H1 (cell line): ENCODE measurements at regions not wholly inside any gene's neighbourhood (a gene's known extent, or its start where the extent isn't known, plus 50 kb on each side); places are given as distances from the start of the nearest gene placed in this dataset.

ENCODE experiments used
- CTCF ChIA-PET: fragments of 300-600 bp; sonication (Branson Sonifier 250); formaldehyde crosslinking; loops from one replicate; lab custom pipeline; 2021; ENCODE audit not compliant: partially characterized antibody; lab: Charles Lee
- POLR2A ChIA-PET: fragments of 300-600 bp; sonication (Branson Sonifier 250); formaldehyde crosslinking; loops from one replicate; lab custom pipeline; 2021; ENCODE audit warnings: inconsistent platforms; ENCODE audit not compliant: partially characterized antibody; lab: Charles Lee
- DNase-seq, 2 experiments: peaks; one replicate each; pipeline versions ENCODE4 v3.0.0 to v3.0.0-alpha.2; 2010 to 2022; ENCODE audit warnings: low spot score in 2 of 2, low read depth in 1 of 2, mixed read lengths in 1 of 2
- FAIRE-seq: peaks from 2 replicates; lab custom pipeline; 2011; peaks lifted over from hg19 to GRCh38; lab: Jason Lieb, UNC
- H2AFZ ChIP-seq: 2 replicates; pipeline ENCODE4 v1.8.1; 2012; ENCODE audit warnings: low read length, inconsistent platforms
- H2AK5ac ChIP-seq: 2 replicates; pipeline ENCODE4 v1.6.1; 2013; ENCODE audit warnings: low read depth, low read length
- H2BK120ac ChIP-seq: replicated peaks from 2 replicates; pipeline ENCODE3; 2013; ENCODE audit warnings: low read depth, low read length, inconsistent platforms
- H2BK12ac ChIP-seq: 2 replicates; pipeline ENCODE4 v1.6.1; 2013; ENCODE audit warnings: low read depth, low read length
- H2BK15ac ChIP-seq: 2 replicates; pipeline ENCODE4 v1.6.1; 2013; ENCODE audit warnings: low read length
- H2BK20ac ChIP-seq: 2 replicates; pipeline ENCODE4 v1.6.1; 2013; ENCODE audit warnings: low read length
- H2BK5ac ChIP-seq: 2 replicates; pipeline ENCODE4 v1.6.1; 2013; ENCODE audit warnings: low read depth, low read length
- H3K14ac ChIP-seq: 2 replicates; pipeline ENCODE4 v1.6.1; 2013; ENCODE audit warnings: inconsistent platforms; ENCODE audit not compliant: insufficient read length
- H3K18ac ChIP-seq: 2 replicates; pipeline ENCODE4 v1.6.1; 2013; ENCODE audit warnings: low read length; ENCODE audit errors: extremely low read depth
- H3K23ac ChIP-seq: 2 replicates; pipeline ENCODE4 v1.6.1; 2013; ENCODE audit warnings: inconsistent platforms; ENCODE audit not compliant: insufficient read length
- H3K23me2 ChIP-seq: 2 replicates; pipeline ENCODE4 v1.6.1; 2013; ENCODE audit warnings: low read depth, low read length
- H3K27ac ChIP-seq: 2 replicates; pipeline ENCODE4 v1.6.1; 2011; ENCODE audit warnings: low read depth, low read length, inconsistent platforms
- H3K27me3 ChIP-seq, 4 experiments: replicated peaks in 1 of 4; 1 replicate in 1 of 4; 2 replicates in 3 of 4; pipeline versions ENCODE4 v1.6.1 to v1.8.1; 2011 to 2013; ENCODE audit warnings: low read length in 3 of 4, mild to moderate bottlenecking in 3 of 4, inconsistent platforms in 2 of 4, mixed read lengths in 2 of 4, moderate library complexity in 1 of 4; ENCODE audit not compliant: control insufficient read depth in 3 of 4, insufficient read depth in 3 of 4; ENCODE audit errors: extremely low read depth in 1 of 4
- H3K36me3 ChIP-seq, 4 experiments: 2 replicates each; pipeline versions ENCODE4 v1.6.1 to v1.8.1; 2011 to 2013; ENCODE audit warnings: mild to moderate bottlenecking in 4 of 4, low read length in 3 of 4, moderate library complexity in 2 of 4, control low read depth in 1 of 4, inconsistent platforms in 1 of 4; ENCODE audit not compliant: insufficient read depth in 4 of 4, control insufficient read depth in 2 of 4
- H3K4ac ChIP-seq: replicated peaks from 2 replicates; pipeline ENCODE3; 2013; ENCODE audit warnings: low read length, low read depth, mixed read lengths, inconsistent platforms; ENCODE audit not compliant: insufficient read length
- H3K4me1 ChIP-seq, 4 experiments: replicated peaks in 1 of 4; 1 replicate in 1 of 4; 2 replicates in 3 of 4; pipeline versions ENCODE4 v1.6.1 to v1.8.1; 2011 to 2013; ENCODE audit warnings: low read length in 3 of 4, inconsistent platforms in 2 of 4, mixed read lengths in 1 of 4; ENCODE audit not compliant: insufficient read depth in 4 of 4, control insufficient read depth in 3 of 4
- H3K4me2 ChIP-seq, 2 experiments: 2 replicates each; pipeline versions ENCODE4 v1.6.1 to v1.8.1; 2011 to 2013; ENCODE audit warnings: low read depth in 2 of 2, low read length in 2 of 2, control low read depth in 1 of 2, inconsistent platforms in 1 of 2, mild to moderate bottlenecking in 1 of 2; ENCODE audit not compliant: insufficient read depth in 1 of 2
- H3K4me3 ChIP-seq, 4 experiments: fragments of 200-600, 300-600 bp in 1 of 4; sonication (generic), shearing (Covaris generic), sonication (Bioruptor Twin) in 1 of 4; 2 replicates each; pipeline versions ENCODE4 v1.5.1 to v1.8.1; 2011 to 2016; ENCODE audit warnings: low read length in 4 of 4, low read depth in 3 of 4, control low read depth in 2 of 4, inconsistent platforms in 2 of 4, mild to moderate bottlenecking in 2 of 4, mixed read lengths in 1 of 4, moderate library complexity in 1 of 4; ENCODE audit not compliant: insufficient read depth in 2 of 4; ENCODE audit errors: extremely low read depth in 1 of 4
- H3K56ac ChIP-seq: replicated peaks from 2 replicates; pipeline ENCODE3; 2013; ENCODE audit warnings: low read depth, mild to moderate bottlenecking, mixed read lengths, low read length, inconsistent platforms; ENCODE audit not compliant: insufficient read length
- H3K79me1 ChIP-seq: 2 replicates; pipeline ENCODE4 v1.6.1; 2013; ENCODE audit warnings: low read depth, low read length, control low read depth
- H3K79me2 ChIP-seq, 2 experiments: 2 replicates each; pipeline versions ENCODE4 v1.6.1 to v1.8.1; 2012 to 2013; ENCODE audit warnings: low read length in 2 of 2, mild to moderate bottlenecking in 2 of 2, inconsistent platforms in 1 of 2; ENCODE audit not compliant: insufficient read depth in 2 of 2, control insufficient read depth in 1 of 2
- H3K9ac ChIP-seq, 4 experiments: replicated peaks in 1 of 4; 1 replicate in 1 of 4; 2 replicates in 3 of 4; pipeline versions ENCODE4 v1.6.1 to v1.8.1; 2011 to 2013; ENCODE audit warnings: low read depth in 3 of 4, low read length in 3 of 4, control low read depth in 2 of 4, mild to moderate bottlenecking in 2 of 4, moderate library complexity in 2 of 4, inconsistent platforms in 1 of 4; ENCODE audit errors: extremely low read depth in 1 of 4
- H3K9me3 ChIP-seq, 2 experiments: 2 replicates each; pipeline versions ENCODE4 v1.6.1 to v1.8.1; 2012 to 2013; ENCODE audit warnings: mild to moderate bottlenecking in 2 of 2, moderate library complexity in 2 of 2, control low read depth in 1 of 2, inconsistent platforms in 1 of 2, low read depth in 1 of 2, low read length in 1 of 2, mixed read lengths in 1 of 2; ENCODE audit not compliant: insufficient read depth in 2 of 2
- H4K20me1 ChIP-seq, 2 experiments: replicated peaks in 1 of 2; 2 replicates each; pipeline versions ENCODE3 to v1.8.1; 2011 to 2013; ENCODE audit warnings: inconsistent platforms in 2 of 2, low read length in 2 of 2, mild to moderate bottlenecking in 1 of 2; ENCODE audit not compliant: insufficient read depth in 2 of 2, control insufficient read depth in 1 of 2
- H4K5ac ChIP-seq: 2 replicates; pipeline ENCODE4 v1.6.1; 2013; ENCODE audit warnings: low read length, low read depth, mixed read lengths, inconsistent platforms; ENCODE audit not compliant: insufficient read length
- H4K8ac ChIP-seq: 2 replicates; pipeline ENCODE4 v1.8.0; 2013; ENCODE audit warnings: mild to moderate bottlenecking, moderate library complexity, low read length, inconsistent platforms; ENCODE audit not compliant: insufficient read depth; ENCODE audit errors: extremely low read depth
- H4K91ac ChIP-seq: replicated peaks from 2 replicates; pipeline ENCODE3; 2013; ENCODE audit warnings: low read length, mixed read lengths, inconsistent platforms; ENCODE audit not compliant: insufficient read length
- BACH1 ChIP-seq: IDR thresholded peaks from 2 replicates; pipeline ENCODE4 v1.6.1; 2012; ENCODE audit warnings: low read length, improper control_type of control experiment
- CREB1 ChIP-seq: IDR thresholded peaks from 2 replicates; pipeline ENCODE4 v1.6.1; 2012; ENCODE audit warnings: inconsistent platforms
- EZH2 ChIP-seq: fragments of 200-600 bp; sonication (generic); IDR thresholded peaks from 2 replicates; pipeline ENCODE4 v1.7.1; 2012; ENCODE audit warnings: low read depth, mild to moderate bottlenecking, moderate library complexity, low read length, inconsistent platforms; ENCODE audit not compliant: severe bottlenecking
- SP2 ChIP-seq: IDR thresholded peaks from 2 replicates; pipeline ENCODE4 v1.6.1; 2012; ENCODE audit warnings: mild to moderate bottlenecking, low read length, inconsistent platforms
- SUZ12 ChIP-seq: fragments of 200-600 bp; sonication (generic); IDR thresholded peaks from 2 replicates; pipeline ENCODE4 v1.6.1; 2012; ENCODE audit warnings: mild to moderate bottlenecking, inconsistent platforms, low read length, moderate library complexity, mixed read lengths
- YY1 ChIP-seq: IDR thresholded peaks from 2 replicates; pipeline ENCODE4 v1.6.1; 2011; ENCODE audit warnings: low read depth, mild to moderate bottlenecking, low read length
- WGBS, 2 experiments: shearing (Covaris generic) in 1 of 2; methylation state at CpG; one replicate each; pipeline versions ENCODE4 v1.1.6 to v1.1.7; 2013 to 2015; ENCODE audit warnings: low lambda C conversion rate in 2 of 2, mixed read lengths in 2 of 2, inconsistent platforms in 1 of 2, low coverage in 1 of 2, missing lambda C conversion rate in 1 of 2; ENCODE audit not compliant: insufficient replicate concordance in 2 of 2, insufficient coverage in 1 of 2, insufficient read length in 1 of 2; ENCODE audit errors: extremely low coverage in 1 of 2, missing lambda C conversion rate in 1 of 2; 5-methylcytosine and 5-hydroxymethylcytosine counted together

- WGBS, 2 experiments = 88% methylated on average over 1 of the region's 1 CpG; no CpG with 5 or more reads in 1 of the 2 experiments
- H3K4me1 ChIP-seq = peaks cover 0 to 4% (median 0%) of the 10 kb centered on the region in 4 experiments; a peak in 1 of 7 replicates
- no peaks in the 10 kb centered on the region for H3K79me1 ChIP-seq
- no peak overlapping the region for H2BK120ac ChIP-seq
- H3K18ac ChIP-seq = no peak overlapping the region
- H4K91ac ChIP-seq = no peak overlapping the region
- no peaks in the 10 kb centered on the region for H3K27me3 ChIP-seq
- no peaks in the 10 kb centered on the region for H3K9me3 ChIP-seq
- no peak overlapping the region for H3K4me3 ChIP-seq
- H4K8ac ChIP-seq = no peak overlapping the region
- no peak overlapping the region for H3K56ac ChIP-seq
- no peak overlapping the region; a peak in 1 of 7 replicates for H3K9ac ChIP-seq
- H3K27ac ChIP-seq = no peak overlapping the region
- H3K23ac ChIP-seq = no peak overlapping the region
- H2AK5ac ChIP-seq = no peak overlapping the region
- H3K4me2 ChIP-seq = no peak overlapping the region
- H3K23me2 ChIP-seq = no peaks in the 10 kb centered on the region
- H2BK15ac ChIP-seq = no peak overlapping the region
- DNase-seq (no peak), FAIRE-seq (no peak)
- no peak overlapping the region for H2BK12ac ChIP-seq
- H2BK20ac ChIP-seq = no peak overlapping the region
- no peak for TF ChIP-seq SP2
- TF ChIP-seq SUZ12 = no peak
- TF ChIP-seq EZH2 = no peak
- TF ChIP-seq CREB1 = no peak
- TF ChIP-seq BACH1 = no peak
- TF ChIP-seq YY1 = no peak
- H3K4ac ChIP-seq = no peak overlapping the region
- ChIA-PET CTCF (interaction anchor here (1.1 kb wide), 1 partner anchor 11 kb away, joined by 3 read pairs; no protein-coding TSS in a partner anchor), POLR2A (no interaction called here)
- H3K79me2 ChIP-seq = no peaks in the 10 kb centered on the region
- no peak overlapping the region for H4K5ac ChIP-seq
- no peak overlapping the region for H2AFZ ChIP-seq
- no peaks in the 10 kb centered on the region for H3K36me3 ChIP-seq
- H4K20me1 ChIP-seq = no peaks in the 10 kb centered on the region
- H3K14ac ChIP-seq = no peak overlapping the region
- no peak overlapping the region for H2BK5ac ChIP-seq
These were observed 190.5 kb downstream of the LURAP1L start for GRCh38 chr9:12965303-12965702.
